ENCODE measurements at regions not wholly inside any gene's neighbourhood (a gene's known extent, or its start where the extent isn't known, plus 50 kb on each side); places are given as distances from the start of the nearest gene placed in this dataset.

- Mint-ChIP-seq H3K36me3 (no peaks in the 10 kb centered on the region), H3K27ac (no peak overlapping the region), H3K4me3 (no peak overlapping the region), H3K4me1 (peaks cover under 1% of the 10 kb centered on the region), H3K27me3 (ENCODE audit: low read depth) (no peaks in the 10 kb centered on the region), H3K9me3 (no peaks in the 10 kb centered on the region)
- ATAC-seq (peak; percentile 90), DNase-seq (ENCODE audit: low spot score) (peak; percentile 40)
- ChIA-PET CTCF (interaction anchor here (0.5 to 2.2 kb wide), 17 partner anchors 18 to 714 kb away, joined by 3 to 14 read pairs (median 3); no protein-coding TSS in a partner anchor), POLR2A (no interaction called here)
- TF ChIP-seq CTCF (IDR thresholded peaks at IDR 0.05) = 0 out of 2 replicates have a peak, but pooled peaks have one; percentile 27
- no peak for TF ChIP-seq ATF1 (CRISPR knock-in tag; IDR thresholded peaks at IDR 0.05)
Observed at GRCh38 chr21:27564684-27565301, 597.9 kb upstream of the ADAMTS5 start.

- H3K36me3 Mint-ChIP-seq = no peaks in the 10 kb centered on the region
- ChIA-PET POLR2A (no interaction called here), CTCF (no interaction called here)
- no peaks in the 10 kb centered on the region for H3K27me3 Mint-ChIP-seq (ENCODE audit: low read depth)
- ATAC-seq (no peak), DNase-seq (ENCODE audit: low spot score) (no peak)
- TF ChIP-seq HMGA2 (CRISPR knock-in tag; IDR thresholded peaks at IDR 0.05) (no peak), JUN (CRISPR knock-in tag; IDR thresholded peaks at IDR 0.05) (no peak), AR (CRISPR knock-in tag; IDR thresholded peaks at IDR 0.05) (no peak), ATF2 (CRISPR knock-in tag; IDR thresholded peaks at IDR 0.05; ENCODE audit: borderline replicate concordance, low read depth) (no peak)
- H3K4me3 Mint-ChIP-seq = no peak overlapping the region
- no peaks in the 10 kb centered on the region for H3K9me3 Mint-ChIP-seq
- H3K27ac Mint-ChIP-seq = no peak overlapping the region
- H3K4me1 Mint-ChIP-seq = peaks cover 7% of the 10 kb centered on the region
Observed at GRCh38 chr21:27562303-27562702, 595.4 kb upstream of the ADAMTS5 start.

- POLR2A ChIA-PET = no interaction called here
- no peak for TF ChIP-seq ZNF512 (CRISPR knock-in tag; IDR thresholded peaks at IDR 0.05; ENCODE audit: borderline replicate concordance)
- TF ChIP-seq OVOL2 (CRISPR knock-in tag; IDR thresholded peaks at IDR 0.05; ENCODE audit: borderline replicate concordance) = no peak
- TF ChIP-seq RELA (CRISPR knock-in tag; IDR thresholded peaks at IDR 0.05; ENCODE audit: borderline replicate concordance) = no peak
- no peak for TF ChIP-seq CREM (CRISPR knock-in tag; IDR thresholded peaks at IDR 0.05)
- TF ChIP-seq AFF4 (CRISPR knock-in tag; IDR thresholded peaks at IDR 0.05; ENCODE audit: borderline replicate concordance) = no peak
- no peak for TF ChIP-seq ATF6 (CRISPR knock-in tag; IDR thresholded peaks at IDR 0.05)
- no peak for TF ChIP-seq NFATC4 (CRISPR knock-in tag; IDR thresholded peaks at IDR 0.05)
- no peak for TF ChIP-seq ZBTB21 (CRISPR knock-in tag; IDR thresholded peaks at IDR 0.05; ENCODE audit: borderline replicate concordance)
- no peak for TF ChIP-seq CTCF (IDR thresholded peaks at IDR 0.05)
Observed at GRCh38 chr21:27561116-27561515, 594.2 kb upstream of the ADAMTS5 start.

More at GRCh38 chr21:27561116-27561515, 594.2 kb upstream of the ADAMTS5 start:
- H3K27ac Mint-ChIP-seq = no peak overlapping the region
- CTCF ChIA-PET = no interaction called here
- H3K4me1 Mint-ChIP-seq = peaks cover 7% of the 10 kb centered on the region
- H3K36me3 Mint-ChIP-seq = peaks cover 2% of the 10 kb centered on the region
- DNase-seq (ENCODE audit: low spot score) (no peak), ATAC-seq (no peak)
- no peak overlapping the region for H3K4me3 Mint-ChIP-seq
- peaks cover 3% of the 10 kb centered on the region for H3K9me3 Mint-ChIP-seq
- no peaks in the 10 kb centered on the region for H3K27me3 Mint-ChIP-seq (ENCODE audit: low read depth)
